Jurkat, Clone E6-1 (cell line): ENCODE measurements at regions not wholly inside any gene's neighbourhood (a gene's known extent, or its start where the extent isn't known, plus 50 kb on each side); places are given as distances from the start of the nearest gene placed in this dataset.
"Not testable (repeated sequence)": the region's sequence is repeated elsewhere in the genome, so short reads cannot be mapped to it uniquely, and the experiment has no call there.

ENCODE experiments used
- DNase-seq: peaks from one replicate; pipeline ENCODE4 v3.0.0-alpha.2; 2011; ENCODE audit warnings: low read depth, low spot score
- H3K4me3 ChIP-seq: 2 replicates; pipeline ENCODE4 v1.5.1; 2011; ENCODE audit warnings: mild to moderate bottlenecking, low read length, control low read depth, moderate library complexity

DNA sequence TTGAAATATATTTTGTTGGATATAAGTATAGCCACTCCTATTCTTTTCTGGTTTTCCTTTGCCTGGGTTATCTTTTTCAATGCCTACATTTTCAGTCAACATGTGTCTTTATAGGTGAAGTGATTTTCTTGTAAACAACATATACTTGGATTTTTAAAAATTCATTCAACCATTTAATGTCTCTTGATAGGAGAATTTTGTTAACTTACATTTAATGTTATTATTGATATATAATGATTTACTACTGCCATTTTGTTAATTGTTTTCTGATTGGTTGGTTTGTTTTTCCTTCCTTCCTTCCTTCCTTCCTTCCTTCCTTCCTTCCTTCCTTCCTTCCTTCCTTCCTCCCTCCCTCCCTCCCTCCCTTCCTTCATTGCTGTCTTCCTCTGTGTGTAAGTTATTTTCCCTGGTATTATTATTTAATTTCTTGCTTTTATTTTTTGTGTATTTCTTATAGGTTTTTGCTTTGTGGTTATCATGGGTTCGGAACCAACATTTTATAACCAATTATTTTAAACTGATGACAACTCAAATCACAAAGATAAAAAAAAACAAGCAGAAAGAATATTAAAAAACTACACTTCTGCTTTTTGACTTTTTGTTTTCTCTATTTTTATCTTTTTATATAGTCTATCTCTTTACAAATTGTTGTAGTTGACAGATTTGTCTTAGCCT is 330.1 kb upstream of the GRID2 start:
- no peak for DNase-seq

DNA sequence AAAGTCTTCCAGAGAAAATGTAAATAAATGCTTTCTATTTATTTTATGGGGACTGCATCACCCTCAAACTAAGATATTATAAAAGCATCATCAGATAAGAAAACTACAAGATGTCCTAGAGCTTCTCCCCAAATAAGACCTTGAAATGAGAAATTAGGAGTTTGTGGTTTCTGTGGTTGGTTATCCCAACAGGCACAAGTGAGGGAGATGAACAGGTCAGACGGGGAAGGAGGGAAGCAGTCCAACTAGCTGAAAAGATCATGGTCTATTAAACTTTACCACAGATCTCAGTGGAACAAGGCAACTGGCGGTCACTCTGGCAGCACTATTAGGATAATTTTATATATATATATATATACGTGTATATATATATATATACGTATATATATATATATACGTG is 319.3 kb upstream of the GRID2 start:
- no peak for DNase-seq
- H3K4me3 ChIP-seq = no peak overlapping the region

More for the DNA sequence above, 330.1 kb upstream of the GRID2 start:
- H3K4me3 ChIP-seq = no peak overlapping the region

- no peak for DNase-seq
- no peak overlapping the region for H3K4me3 ChIP-seq
Measured at GRCh38 chr4:91989914-91990313, 313.9 kb upstream of the GRID2 start.

DNA sequence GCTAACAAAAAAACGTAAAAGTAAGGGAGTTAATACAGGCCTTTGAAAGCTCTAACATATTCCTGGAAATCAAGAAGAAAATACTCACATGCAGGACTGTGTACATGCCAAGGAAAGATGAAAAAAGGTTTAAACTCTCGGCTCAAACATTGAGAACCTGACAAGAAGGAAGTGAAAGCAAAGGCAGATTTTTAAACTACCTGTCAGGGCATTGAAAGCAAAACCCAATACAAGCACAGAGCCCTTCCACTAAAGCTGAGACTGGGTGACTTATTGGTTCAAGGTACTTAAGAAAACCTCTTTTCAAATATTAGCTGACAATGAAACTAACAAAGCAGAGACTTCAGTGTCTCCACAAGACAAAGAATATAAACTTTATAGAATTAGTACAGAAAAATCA is 313.0 kb upstream of the GRID2 start:
- no peak overlapping the region for H3K4me3 ChIP-seq
- no peak for DNase-seq

DNA sequence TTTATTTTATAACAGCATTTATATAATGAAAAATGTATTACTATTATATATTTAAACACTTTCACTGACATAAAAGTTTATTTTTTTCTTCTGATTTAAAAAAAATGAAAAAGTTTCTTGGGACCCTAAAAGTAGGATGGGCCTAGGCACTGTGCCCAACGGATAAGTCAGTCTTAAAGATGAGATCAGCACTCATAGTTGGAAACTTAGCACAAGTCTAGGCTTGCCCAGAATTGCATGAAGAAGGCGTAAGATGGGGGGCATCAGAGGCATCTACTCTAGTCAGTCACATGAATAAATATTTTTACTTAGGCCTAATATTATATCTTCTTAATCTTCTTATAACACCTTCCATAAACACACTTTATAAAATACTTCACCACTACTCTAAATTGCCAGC is 306.7 kb upstream of the GRID2 start:
- DNase-seq = no peak
- H3K4me3 ChIP-seq = no peak overlapping the region

GRCh38 chr4:92012899-92013867 is 290.6 kb upstream of the GRID2 start:
- no peak for DNase-seq
- H3K4me3 ChIP-seq = no peak overlapping the region

DNA sequence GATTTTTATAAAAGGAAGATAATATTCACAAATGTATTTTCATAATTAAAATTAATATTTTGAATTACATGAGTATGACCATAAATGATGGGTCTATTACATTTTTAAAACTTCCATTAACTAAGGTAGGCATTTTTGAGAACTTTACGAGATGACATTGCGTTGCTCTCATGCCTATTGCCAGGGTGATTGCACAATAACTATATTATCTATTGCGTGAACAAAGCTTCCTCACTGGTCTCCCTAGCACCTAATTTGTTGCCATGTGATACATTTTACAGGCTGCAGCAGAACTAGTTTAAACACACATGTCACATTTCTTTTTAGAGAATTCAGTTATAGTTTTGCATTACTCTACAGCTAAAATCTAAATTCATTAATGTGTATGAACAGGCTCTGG is 289.7 kb upstream of the GRID2 start:
- H3K4me3 ChIP-seq = no peak overlapping the region
- no peak for DNase-seq

- no peak overlapping the region for H3K4me3 ChIP-seq
- DNase-seq = no peak
Measured at GRCh38 chr4:92021203-92021602, 282.6 kb upstream of the GRID2 start.

DNA sequence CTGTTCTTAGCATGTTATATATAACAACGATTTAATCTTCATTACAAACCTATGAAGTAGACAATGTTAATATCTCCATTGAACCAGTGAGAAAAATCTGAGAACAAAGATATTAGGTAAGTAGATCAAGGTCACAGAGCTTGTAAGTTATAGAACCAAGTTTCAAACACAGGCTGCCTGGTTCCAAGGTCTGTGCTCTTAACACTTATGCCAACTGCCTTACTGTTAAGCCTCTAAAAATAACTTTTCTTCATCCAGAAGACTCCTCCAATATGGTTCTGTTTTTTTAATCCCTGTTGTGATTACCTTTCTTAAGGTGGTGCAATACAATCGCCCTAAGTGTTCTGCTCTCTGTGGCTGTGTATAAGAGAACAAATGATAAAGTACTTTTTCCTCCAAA is 282.0 kb upstream of the GRID2 start:
- H3K4me3 ChIP-seq = no peak overlapping the region
- DNase-seq = no peak

DNA sequence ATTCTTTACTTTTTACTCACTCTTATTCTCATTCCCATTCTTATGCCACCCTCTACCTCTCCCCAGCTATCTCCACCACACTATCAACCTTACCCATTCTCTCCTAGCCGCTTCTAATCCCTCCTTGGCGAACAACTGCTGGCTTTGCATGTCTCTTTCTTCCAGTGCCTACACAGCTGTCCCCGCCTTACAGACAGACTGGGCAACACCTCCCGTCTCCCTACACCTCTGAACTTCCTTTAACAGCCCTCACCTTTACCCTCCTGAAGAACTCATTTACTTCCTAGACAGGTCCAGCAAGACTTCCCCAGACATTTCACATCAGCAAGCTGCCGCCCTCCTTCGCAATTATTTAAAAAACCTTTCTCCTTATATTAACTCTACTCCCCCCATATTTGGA is 274.9 kb upstream of the GRID2 start:
- not testable (repeated sequence) for DNase-seq, H3K4me3 ChIP-seq

GRCh38 chr4:92031825-92032224 is 271.9 kb upstream of the GRID2 start:
- no peak for DNase-seq
- no peak overlapping the region for H3K4me3 ChIP-seq

- no peak for DNase-seq
- H3K4me3 ChIP-seq = no peak overlapping the region
Measured at GRCh38 chr4:92035666-92036065, 268.1 kb upstream of the GRID2 start.

- no peak for DNase-seq
- no peak overlapping the region for H3K4me3 ChIP-seq
Measured at GRCh38 chr4:92045718-92046117, 258.0 kb upstream of the GRID2 start.

- no peak for DNase-seq
- no peak overlapping the region for H3K4me3 ChIP-seq
Measured at GRCh38 chr4:92047209-92047875, 256.4 kb upstream of the GRID2 start.

DNA sequence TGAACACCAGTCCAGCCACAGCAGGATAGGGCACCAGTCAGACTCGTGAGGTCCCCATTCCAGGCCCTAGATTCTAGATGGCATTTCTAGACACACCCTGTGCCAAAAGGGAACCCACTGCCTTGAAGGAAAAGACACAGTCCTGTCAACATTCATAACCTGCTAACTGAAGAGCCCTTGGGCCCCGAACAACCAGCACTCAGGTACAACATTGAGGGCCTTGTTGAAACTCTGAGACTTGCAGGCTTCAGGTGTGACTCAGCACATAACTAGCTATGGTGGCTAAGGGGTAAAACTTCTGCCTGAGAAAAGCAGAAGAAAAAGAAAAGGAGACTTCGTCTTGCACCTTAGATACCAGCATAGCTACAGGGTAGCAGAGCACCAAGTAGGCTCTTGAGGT is 252.9 kb upstream of the GRID2 start:
- no peak overlapping the region for H3K4me3 ChIP-seq
- no peak for DNase-seq

DNA sequence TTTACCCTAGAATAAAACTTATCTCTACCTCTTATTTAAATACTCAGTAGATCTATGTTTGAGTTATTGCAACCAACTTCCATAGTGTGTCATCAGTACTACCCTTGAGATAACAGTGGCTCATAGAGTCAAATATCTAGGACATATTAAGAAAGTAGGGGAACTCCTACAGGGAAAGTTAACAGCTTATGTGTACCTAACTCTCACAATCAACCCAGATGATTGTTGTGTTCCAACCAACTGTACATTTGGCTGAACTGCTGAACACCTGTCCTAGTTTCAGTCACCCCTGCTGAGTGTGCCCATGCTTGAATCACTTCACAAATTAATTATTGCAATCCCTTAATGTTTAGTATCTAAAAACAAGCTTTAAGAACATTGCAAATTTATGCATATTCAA is 244.2 kb upstream of the GRID2 start:
- no peak for DNase-seq
- no peak overlapping the region for H3K4me3 ChIP-seq

DNA sequence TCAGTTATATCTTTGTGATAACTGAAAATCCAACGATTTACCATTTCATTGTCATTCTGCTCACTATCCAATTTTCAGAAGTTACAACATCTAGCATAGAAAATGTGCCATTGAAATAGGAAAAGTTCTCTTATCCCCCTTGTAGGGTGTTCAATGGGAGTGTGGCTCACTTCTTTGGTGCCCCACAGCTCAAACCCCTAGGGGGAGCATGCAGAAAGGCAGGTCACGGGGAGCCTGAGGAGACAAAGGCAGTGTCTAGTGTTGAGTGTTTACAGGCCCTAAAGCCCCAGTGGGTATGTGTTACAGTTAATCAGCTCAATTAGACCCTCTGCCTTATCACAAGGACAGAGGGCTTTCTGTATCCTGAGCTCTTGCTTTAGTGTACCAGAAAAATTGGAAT is 243.4 kb upstream of the GRID2 start:
- DNase-seq = no peak
- no peak overlapping the region for H3K4me3 ChIP-seq

GRCh38 chr4:92064574-92064973 is 239.2 kb upstream of the GRID2 start:
- DNase-seq = no peak
- no peak overlapping the region for H3K4me3 ChIP-seq

DNA sequence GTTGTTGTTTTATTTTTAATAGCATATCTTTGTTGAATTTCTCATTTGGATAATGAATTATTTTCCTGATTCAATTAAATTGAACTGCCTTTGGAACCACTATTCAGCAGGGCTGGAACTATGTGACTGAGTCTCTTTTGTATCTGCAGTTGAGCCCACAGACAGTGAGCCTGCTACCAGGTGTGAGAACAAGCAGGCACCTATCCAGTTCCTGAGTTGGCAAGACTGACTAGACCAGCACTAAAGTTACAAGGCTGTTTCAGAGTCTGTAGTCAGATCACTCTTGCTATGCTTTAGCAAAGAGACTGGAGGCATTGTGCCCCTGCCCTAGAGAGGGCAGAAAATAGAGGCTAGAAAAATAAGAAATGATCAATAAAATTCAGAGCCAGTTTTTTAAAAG is 237.3 kb upstream of the GRID2 start:
- no peak for DNase-seq
- no peak overlapping the region for H3K4me3 ChIP-seq

GRCh38 chr4:92071587-92071986 is 232.2 kb upstream of the GRID2 start:
- DNase-seq = no peak
- no peak overlapping the region for H3K4me3 ChIP-seq
